ENCODE measurements at regions not wholly inside any gene's neighbourhood (a gene's known extent, or its start where the extent isn't known, plus 50 kb on each side); places are given as distances from the start of the nearest gene placed in this dataset.
A peak's percentile ranks its signal among the peaks of the same experiment; 100 is the strongest.
"Not testable (repeated sequence)": the region's sequence is repeated elsewhere in the genome, so short reads cannot be mapped to it uniquely, and the experiment has no call there.

GRCh38 chr10:29363930-29364329, 75.1 kb downstream of the LYZL1 start:
- DNase-seq: not testable (repeated sequence)

GRCh38 chr10:29366206-29366605, 77.3 kb downstream of the LYZL1 start:
- DNase-seq: not testable (repeated sequence)

DNA sequence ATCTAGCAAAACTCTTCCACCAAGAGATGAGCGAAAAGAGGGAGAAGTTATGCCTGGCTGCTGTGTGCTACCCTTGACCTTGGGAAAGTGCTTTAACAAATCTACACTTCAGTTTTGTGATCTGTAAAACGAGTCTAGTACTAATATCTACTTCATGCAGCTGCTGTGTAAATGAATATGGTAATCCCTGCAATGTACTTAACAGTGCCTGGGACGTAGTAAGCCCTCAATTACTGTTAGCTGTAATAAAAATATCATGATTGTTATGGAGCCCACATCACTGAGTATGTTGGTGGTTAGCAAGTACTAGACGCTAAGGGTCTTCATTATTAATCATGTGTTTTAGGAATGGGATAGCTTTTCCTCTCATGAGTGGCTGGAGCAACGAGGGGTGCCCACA, 80.5 kb downstream of the LYZL1 start:
- DNase-seq: no peak

GRCh38 chr10:29370097-29371092, 81.5 kb downstream of the LYZL1 start:
- peak; percentile 42 for DNase-seq

DNA sequence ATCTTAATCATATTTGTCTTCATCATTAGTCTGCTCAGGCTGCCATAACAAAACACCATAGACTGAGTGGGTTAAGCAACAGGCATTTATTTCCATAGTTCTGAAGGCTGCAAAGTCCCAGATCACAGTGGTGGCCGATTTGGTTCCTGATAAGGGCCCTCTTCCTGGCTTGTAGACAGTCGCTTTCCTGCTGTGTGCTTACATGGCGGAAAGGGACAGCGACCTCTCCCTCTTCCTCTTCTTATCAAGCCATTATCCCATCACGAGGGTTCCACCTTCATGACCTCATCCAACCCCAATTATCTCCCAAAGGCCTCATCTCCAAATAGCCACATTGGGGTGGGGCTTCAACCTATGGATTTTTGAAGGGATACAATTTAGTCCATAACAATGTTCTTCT, 84.0 kb downstream of the LYZL1 start:
- no peak for DNase-seq

DNA sequence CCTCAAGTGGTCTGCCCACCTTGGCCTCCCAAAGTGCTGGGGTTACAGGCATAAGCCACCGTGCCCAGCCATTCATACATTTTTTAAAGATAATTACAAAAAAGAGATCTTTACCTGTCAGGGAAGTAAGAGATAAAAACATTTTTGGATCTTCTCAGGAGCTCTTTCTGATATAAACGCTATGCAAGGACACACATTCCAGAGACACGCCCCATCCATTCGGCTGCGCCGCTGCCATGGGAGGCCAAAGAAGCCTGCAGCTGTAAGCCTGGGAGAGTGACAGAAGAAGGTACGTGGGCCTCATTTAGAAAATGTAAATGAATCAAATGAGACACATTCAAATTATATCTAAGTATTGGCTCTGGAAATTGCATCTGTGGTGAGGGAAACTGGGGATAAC, 85.3 kb downstream of the LYZL1 start:
- DNase-seq: no peak

DNA sequence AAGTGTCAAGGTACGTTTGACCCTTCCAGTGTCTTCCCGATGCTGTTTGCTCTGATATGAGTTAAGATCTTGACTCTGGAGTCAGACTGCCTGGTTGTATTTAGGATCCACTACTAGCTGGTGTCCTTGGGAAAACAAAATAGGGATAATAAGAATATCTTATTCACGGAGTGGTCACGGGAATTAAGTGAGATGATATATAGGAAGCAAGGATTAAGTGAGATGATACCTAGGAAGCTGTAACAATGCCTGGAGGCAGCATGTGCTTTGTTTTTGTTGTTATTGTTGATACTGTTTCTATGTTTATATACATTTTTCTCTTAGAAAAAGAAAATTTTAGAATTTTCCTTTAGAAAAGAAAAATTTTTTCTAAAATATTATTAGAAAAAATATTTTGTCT, 87.0 kb downstream of the LYZL1 start:
- no peak for DNase-seq

DNA sequence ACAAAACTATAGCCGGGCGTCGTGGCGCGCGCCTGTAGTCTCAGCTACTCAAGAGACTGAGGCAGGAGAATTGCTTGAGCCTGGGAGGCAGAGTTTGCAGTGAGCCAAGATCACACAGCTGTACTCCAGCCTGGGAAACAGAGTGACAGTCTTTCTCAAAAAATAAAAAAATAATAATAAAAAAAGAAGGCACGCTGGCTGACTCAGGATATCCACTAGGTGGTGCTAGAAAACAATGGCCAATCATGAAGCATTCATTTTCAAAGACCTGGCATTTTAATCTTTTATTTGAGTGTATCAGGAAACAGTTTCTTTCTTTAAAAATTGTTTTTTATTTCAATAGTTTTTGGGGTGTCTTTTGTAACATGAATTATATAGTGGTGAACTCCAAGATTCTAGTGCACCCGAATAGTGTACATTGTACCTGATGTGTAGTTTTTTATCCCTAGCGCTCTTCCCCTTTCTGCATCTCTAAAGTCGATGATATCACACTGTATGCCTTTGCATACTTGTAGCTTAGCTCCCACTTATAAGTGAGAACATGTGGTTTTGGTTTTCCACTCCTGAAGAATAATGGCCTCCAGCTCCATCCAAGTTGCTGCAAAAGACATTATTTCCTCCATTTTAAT, 88.6 kb downstream of the LYZL1 start:
- peak; percentile 15 for DNase-seq

DNA sequence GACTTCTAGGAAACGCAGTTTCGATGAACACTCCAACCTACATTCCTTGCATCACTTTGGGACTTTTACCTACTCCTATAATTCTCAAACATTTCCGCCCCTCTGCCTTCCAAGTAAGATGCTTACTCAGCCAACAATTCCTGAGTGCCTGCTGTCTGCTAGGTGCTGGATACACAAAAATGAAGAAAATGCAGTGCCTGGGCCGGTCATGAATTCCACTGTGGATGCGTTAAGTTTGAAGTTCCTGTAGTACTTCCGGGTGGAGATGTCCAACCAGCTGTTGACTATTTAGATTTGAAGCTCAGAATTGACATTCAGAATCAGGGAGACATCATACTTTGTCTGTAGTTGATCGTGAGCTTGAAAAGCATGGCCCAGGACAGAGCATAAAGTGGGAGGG, 89.2 kb downstream of the LYZL1 start:
- no peak for DNase-seq

- no peak for DNase-seq
Measured at GRCh38 chr10:29379208-29379607, 90.3 kb downstream of the LYZL1 start.

DNA sequence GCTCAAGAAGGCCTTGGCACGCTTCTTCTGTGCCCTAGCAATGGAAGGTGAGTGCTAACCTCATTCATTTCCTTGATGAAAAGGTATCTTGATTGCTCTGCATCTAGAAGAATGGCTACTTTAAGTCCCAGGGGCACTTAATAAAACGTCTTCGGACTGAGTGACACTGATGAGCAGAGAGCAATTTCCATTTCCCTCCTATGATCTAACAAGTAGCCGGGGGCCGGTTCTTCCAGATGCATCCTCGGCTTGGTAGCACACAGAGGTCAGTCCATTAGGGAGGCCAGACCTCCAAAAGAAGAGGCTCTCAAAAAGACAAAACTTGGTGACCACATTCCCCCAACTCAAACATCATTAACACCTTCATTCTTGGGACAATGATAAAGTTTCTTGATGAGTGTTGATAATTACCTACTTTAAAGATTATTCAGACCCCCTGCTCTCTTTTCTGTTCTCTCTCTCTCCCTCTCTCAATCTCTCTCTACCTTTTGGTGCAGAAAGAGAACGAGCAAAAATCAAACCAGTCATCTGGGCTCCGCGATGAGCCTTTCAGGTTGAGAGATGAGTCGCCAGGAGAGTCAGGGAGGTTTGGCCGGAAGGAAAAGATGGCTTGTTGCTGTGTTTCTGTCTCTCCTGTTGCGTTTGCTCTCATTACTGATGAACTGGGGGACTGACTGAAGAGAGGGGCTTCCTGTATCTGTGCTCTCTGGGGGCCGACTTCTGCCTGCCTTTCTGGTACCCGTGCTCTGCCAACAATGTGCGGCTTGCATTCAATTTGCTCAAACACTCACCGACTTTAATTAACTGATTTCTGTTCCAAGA, 91.1 kb downstream of the LYZL1 start:
- DNase-seq: not testable (repeated sequence)

DNA sequence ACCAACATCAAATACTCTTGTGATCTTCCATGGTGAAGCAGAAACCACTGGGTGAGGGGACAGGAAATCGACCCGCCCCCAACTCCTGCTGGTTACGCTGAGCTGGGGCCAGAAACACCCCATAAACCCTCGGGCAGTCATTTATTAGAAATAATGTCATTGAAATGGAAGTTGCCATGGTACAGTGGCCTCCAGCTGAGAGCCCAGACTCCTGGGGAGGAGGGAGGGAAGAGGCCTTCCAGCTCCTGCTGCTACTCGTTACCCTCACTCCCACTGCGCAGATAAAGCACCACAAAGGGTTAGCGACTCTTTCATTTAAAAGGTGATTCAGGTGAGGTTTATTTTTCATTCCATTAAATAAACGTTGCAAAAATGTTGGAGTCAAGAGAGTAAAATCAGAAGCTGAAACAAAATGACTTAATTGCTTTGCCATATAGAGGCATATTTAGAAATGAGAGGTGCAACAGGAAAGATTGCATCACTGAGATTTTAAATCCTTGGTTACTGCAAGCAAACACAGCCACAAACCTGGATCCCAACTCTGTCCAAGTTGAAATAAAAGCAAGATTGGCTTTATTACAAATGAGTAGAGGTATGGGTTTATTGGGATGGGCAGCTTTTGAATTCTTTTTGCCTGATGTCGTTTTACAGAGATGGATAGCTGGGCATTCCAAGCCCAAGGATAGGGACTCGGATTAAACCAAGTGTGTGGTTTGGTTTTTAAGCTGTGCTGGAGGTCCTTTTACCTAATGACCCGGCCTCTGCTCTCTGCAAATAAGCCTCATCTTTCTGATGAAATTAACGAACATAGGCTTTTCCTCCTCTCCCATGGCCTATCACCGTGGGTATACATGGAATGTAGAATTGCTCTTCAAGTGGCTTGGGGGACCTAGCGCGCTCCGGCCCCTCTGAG, 92.0 kb downstream of the LYZL1 start:
- peak; percentile 6 for DNase-seq

GRCh38 chr10:29386342-29386999, 97.6 kb downstream of the LYZL1 start:
- peak; percentile 54 for DNase-seq

DNA sequence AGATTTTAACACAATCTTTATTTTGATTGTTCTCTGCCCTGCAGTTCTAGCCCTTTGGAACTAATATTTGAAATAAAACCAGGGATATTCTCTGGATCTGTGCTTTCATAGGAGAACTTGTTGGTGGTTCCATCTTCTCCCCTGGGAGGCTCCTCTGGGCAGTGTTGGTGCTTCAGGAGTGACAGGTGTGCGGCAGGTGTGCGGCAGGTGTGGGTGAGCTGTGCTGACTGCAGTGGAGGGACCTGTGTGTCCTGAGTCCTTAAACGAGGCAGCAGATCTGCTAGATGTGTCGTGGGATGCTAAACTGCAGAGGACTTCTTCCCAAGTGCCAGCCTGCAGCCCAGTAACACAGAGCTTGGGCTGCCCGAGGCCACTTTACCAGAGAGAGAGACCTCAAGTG, 98.4 kb downstream of the LYZL1 start:
- DNase-seq: no peak

DNA sequence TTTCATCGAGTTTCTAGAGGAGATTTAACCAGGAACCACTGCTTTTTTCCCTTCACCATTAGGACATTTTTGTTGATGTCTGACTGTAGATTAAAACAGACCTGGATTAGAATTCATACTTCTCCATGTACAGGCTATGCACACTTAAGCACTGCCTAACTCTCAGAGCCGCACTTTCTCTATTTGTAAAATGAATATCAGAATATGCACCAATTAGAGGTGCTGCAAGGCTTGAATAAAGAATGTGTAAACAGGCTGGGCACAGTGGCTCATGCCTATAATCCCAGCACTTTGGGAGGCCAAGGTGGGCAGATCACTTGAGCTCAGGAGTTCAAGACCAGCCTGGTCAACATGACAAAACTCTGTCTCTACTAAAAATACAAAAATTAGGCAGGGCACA, 99.2 kb downstream of the LYZL1 start:
- DNase-seq: not testable (repeated sequence)

DNA sequence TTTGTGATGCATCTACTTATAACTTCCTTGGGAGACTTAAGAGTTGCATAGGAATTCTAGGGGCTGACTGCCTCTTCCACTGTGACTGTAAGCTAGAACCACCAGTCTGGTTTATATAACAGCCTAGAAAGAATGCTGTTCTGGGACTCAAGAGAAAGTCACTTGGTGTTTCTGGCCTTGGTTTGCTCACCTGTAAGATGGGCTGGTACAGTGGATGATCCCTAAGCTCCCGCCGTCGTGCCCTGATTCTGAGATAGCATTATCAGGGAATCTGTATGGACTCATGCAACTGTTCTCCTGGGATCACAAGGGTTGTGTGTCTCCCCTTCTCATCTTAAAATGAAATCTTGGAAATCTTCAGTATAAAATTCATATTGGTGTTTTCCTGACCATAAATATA, 100.6 kb downstream of the LYZL1 start:
- no peak for DNase-seq

GRCh38 chr10:29389935-29390334, 101.1 kb downstream of the LYZL1 start:
- DNase-seq: no peak

- DNase-seq: peak; percentile 33
Measured at GRCh38 chr10:29392376-29393021, 103.6 kb downstream of the LYZL1 start.

- no peak for DNase-seq
Measured at GRCh38 chr10:29394321-29394932, 105.6 kb downstream of the LYZL1 start.

DNA sequence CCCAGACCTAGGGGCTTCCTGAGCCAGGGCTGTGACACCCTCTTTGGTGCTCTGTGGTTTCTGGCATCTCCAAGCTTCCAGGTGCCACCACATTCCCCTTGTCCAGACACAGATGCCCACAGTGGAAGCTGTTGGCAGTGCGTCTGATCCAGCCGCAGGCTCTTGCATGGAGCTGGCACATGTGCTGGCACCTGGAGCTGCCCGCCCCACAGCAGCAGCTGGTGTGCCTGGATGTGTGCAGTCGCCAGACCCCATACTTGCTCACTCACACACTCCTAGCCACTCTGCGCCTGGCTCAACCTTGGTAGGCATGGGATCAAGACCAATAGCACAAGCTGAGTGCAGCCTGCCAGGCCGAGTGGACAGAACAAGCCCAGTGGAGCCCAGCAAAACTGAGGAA, 106.5 kb downstream of the LYZL1 start:
- no peak for DNase-seq

Data from fibroblast of skin of abdomen (primary cell).